ENCODE measurements at regions not wholly inside any gene's neighbourhood (a gene's known extent, or its start where the extent isn't known, plus 50 kb on each side); places are given as distances from the start of the nearest gene placed in this dataset.

- no peak for TF ChIP-seq CSDC2 (CRISPR knock-in tag; IDR thresholded peaks at IDR 0.05)
- no peak for TF ChIP-seq BACH2 (CRISPR knock-in tag; IDR thresholded peaks at IDR 0.05; ENCODE audit: borderline replicate concordance)
- TF ChIP-seq CREB5 (CRISPR knock-in tag; IDR thresholded peaks at IDR 0.05; ENCODE audit: low read depth), result no peak
- TF ChIP-seq TSHZ2 (CRISPR knock-in tag; IDR thresholded peaks at IDR 0.05), result no peak
- TF ChIP-seq ZFP3 (CRISPR knock-in tag; IDR thresholded peaks at IDR 0.05), result no peak
- TF ChIP-seq ZFP30 (CRISPR knock-in tag; IDR thresholded peaks at IDR 0.05), result no peak
- no peak for ATAC-seq
Measured at GRCh38 chr6:50539447-50539846, 173.9 kb upstream of the TFAP2D start.

GRCh38 chr6:50541941-50542340 lies 171.4 kb upstream of the TFAP2D start:
- TF ChIP-seq ZNF70 (CRISPR knock-in tag; IDR thresholded peaks at IDR 0.05), result no peak
- no peak for ATAC-seq

GRCh38 chr6:50543666-50544065 lies 169.7 kb upstream of the TFAP2D start:
- no peak for ATAC-seq
- TF ChIP-seq POU6F1 (CRISPR knock-in tag; IDR thresholded peaks at IDR 0.05; ENCODE audit: borderline replicate concordance, low read depth), result no peak
- TF ChIP-seq ZC3H10 (CRISPR knock-in tag; IDR thresholded peaks at IDR 0.05), result no peak
- TF ChIP-seq CREB5 (CRISPR knock-in tag; IDR thresholded peaks at IDR 0.05; ENCODE audit: low read depth), result no peak
- no peak for TF ChIP-seq ESRRG (CRISPR knock-in tag; IDR thresholded peaks at IDR 0.05)
- TF ChIP-seq ZNF565 (CRISPR knock-in tag; conservative IDR thresholded peaks at IDR 0.05; ENCODE audit: low read depth), result no peak
- TF ChIP-seq TOX (CRISPR knock-in tag; IDR thresholded peaks at IDR 0.05; ENCODE audit: borderline replicate concordance), result no peak
- no peak for TF ChIP-seq ZNF70 (CRISPR knock-in tag; IDR thresholded peaks at IDR 0.05)
- no peak for TF ChIP-seq ZFP3 (CRISPR knock-in tag; IDR thresholded peaks at IDR 0.05)

GRCh38 chr6:50549026-50549425 lies 164.3 kb upstream of the TFAP2D start:
- no peak for TF ChIP-seq TSHZ2 (CRISPR knock-in tag; IDR thresholded peaks at IDR 0.05)
- no peak for TF ChIP-seq ZFP3 (CRISPR knock-in tag; IDR thresholded peaks at IDR 0.05)
- TF ChIP-seq GLIS3 (CRISPR knock-in tag; IDR thresholded peaks at IDR 0.05), result no peak
- no peak for TF ChIP-seq SNAI2 (CRISPR knock-in tag; IDR thresholded peaks at IDR 0.05)
- TF ChIP-seq PPARA (CRISPR knock-in tag; IDR thresholded peaks at IDR 0.05; ENCODE audit: borderline replicate concordance), result no peak
- TF ChIP-seq CSDC2 (CRISPR knock-in tag; IDR thresholded peaks at IDR 0.05), result no peak
- TF ChIP-seq BACH2 (CRISPR knock-in tag; IDR thresholded peaks at IDR 0.05; ENCODE audit: borderline replicate concordance), result no peak
- TF ChIP-seq POU6F1 (CRISPR knock-in tag; IDR thresholded peaks at IDR 0.05; ENCODE audit: borderline replicate concordance, low read depth), result no peak
- no peak for TF ChIP-seq ZNF8 (CRISPR knock-in tag; IDR thresholded peaks at IDR 0.05)
- TF ChIP-seq PATZ1 (CRISPR knock-in tag; IDR thresholded peaks at IDR 0.05; ENCODE audit: borderline replicate concordance), result no peak
- no peak for TF ChIP-seq ZC3H10 (CRISPR knock-in tag; IDR thresholded peaks at IDR 0.05)
- ATAC-seq, result no peak

All from SK-N-SH treated with all-trans-retinoic acid at 6 μM for 48 hours (cell line).